ENCODE measurements at regions not wholly inside any gene's neighbourhood (a gene's known extent, or its start where the extent isn't known, plus 50 kb on each side); places are given as distances from the start of the nearest gene placed in this dataset.

GRCh38 chr13:76638181-76638580 lies 248.0 kb downstream of the KCTD12 start:
- TF ChIP-seq BHLHE40 (IDR thresholded peaks at IDR 0.05; ENCODE audit: borderline replicate concordance) = no peak
- TF ChIP-seq, protein P1, sequence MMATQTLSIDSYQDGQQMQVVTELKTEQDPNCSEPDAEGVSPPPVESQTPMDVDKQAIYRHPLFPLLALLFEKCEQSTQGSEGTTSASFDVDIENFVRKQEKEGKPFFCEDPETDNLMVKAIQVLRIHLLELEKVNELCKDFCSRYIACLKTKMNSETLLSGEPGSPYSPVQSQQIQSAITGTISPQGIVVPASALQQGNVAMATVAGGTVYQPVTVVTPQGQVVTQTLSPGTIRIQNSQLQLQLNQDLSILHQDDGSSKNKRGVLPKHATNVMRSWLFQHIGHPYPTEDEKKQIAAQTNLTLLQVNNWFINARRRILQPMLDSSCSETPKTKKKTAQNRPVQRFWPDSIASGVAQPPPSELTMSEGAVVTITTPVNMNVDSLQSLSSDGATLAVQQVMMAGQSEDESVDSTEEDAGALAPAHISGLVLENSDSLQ (IDR thresholded peaks at IDR 0.05) = no peak
- TF ChIP-seq SUZ12 (IDR thresholded peaks at IDR 0.05) = no peak
- TF ChIP-seq L3MBTL2 (conservative IDR thresholded peaks at IDR 0.05) = no peak
- ChIA-PET CTCF (no interaction called here), POLR2A (no interaction called here)
- no peak for DNase-seq (ENCODE audit: extremely low spot score)

DNA sequence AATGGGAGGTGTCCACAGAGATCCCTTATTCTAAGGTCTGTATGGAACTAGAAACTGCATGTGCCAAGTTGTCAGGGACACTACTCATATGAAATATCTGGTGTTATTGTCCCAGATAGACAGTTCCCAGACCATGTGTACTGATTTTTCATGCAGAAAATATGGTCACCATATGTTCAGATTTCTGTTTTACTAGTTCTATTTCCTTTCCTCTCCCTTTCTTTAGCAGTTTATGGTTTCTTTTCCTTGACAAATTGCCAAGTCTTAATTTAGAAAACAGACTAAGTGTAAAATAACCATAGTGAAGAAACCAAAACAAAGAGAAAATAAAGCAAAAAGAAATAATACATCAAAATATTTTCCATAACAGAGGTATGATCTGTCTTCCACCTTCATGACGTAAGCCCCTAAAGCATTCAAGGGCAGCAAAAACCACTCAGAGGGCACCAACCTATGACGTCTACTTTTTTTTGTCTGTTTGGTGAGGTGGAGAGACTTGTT lies 248.5 kb downstream of the KCTD12 start:
- ChIA-PET POLR2A (no interaction called here), CTCF (no interaction called here)
- DNase-seq (ENCODE audit: extremely low spot score) = no peak
- TF ChIP-seq FOXM1 (IDR thresholded peaks at IDR 0.05; ENCODE audit: borderline replicate concordance) (no peak), SP1 (IDR thresholded peaks at IDR 0.05) (no peak), SUZ12 (IDR thresholded peaks at IDR 0.05) (no peak), ELF4 (IDR thresholded peaks at IDR 0.05) (no peak), HDGF (IDR thresholded peaks at IDR 0.05; ENCODE audit: borderline replicate concordance) (no peak), ARNT (IDR thresholded peaks at IDR 0.05) (no peak), L3MBTL2 (conservative IDR thresholded peaks at IDR 0.05) (no peak), BHLHE40 (IDR thresholded peaks at IDR 0.05; ENCODE audit: borderline replicate concordance) (no peak), FOXA1 (IDR thresholded peaks at IDR 0.05) (no peak), NFRKB (IDR thresholded peaks at IDR 0.05) (no peak), CTBP1 (IDR thresholded peaks at IDR 0.05; ENCODE audit: borderline replicate concordance) (no peak), ZNF384 (IDR thresholded peaks at IDR 0.05) (no peak)
- TF ChIP-seq, protein P1 (IDR thresholded peaks at IDR 0.05) = no peak

GRCh38 chr13:76636829-76637228 lies 249.4 kb downstream of the KCTD12 start:
- TF ChIP-seq HDGF (IDR thresholded peaks at IDR 0.05; ENCODE audit: borderline replicate concordance) (no peak), FOXK2 (IDR thresholded peaks at IDR 0.05) (no peak), SP1 (IDR thresholded peaks at IDR 0.05) (no peak), FOXA1 (IDR thresholded peaks at IDR 0.05) (no peak), BHLHE40 (IDR thresholded peaks at IDR 0.05; ENCODE audit: borderline replicate concordance) (no peak), ELF4 (IDR thresholded peaks at IDR 0.05) (no peak), FOXM1 (IDR thresholded peaks at IDR 0.05; ENCODE audit: borderline replicate concordance) (no peak), L3MBTL2 (conservative IDR thresholded peaks at IDR 0.05) (no peak), ZNF384 (IDR thresholded peaks at IDR 0.05) (no peak), TARDBP (IDR thresholded peaks at IDR 0.05) (no peak), ARNT (IDR thresholded peaks at IDR 0.05) (no peak), CTBP1 (IDR thresholded peaks at IDR 0.05; ENCODE audit: borderline replicate concordance) (no peak)
- TF ChIP-seq, protein P1 (IDR thresholded peaks at IDR 0.05) = no peak
- DNase-seq (ENCODE audit: extremely low spot score) = no peak
- CTCF ChIA-PET = no interaction called here
- POLR2A ChIA-PET = interaction anchor here (0.8 kb wide), 1 partner anchor 16 kb away, joined by 3 read pairs; no protein-coding TSS in a partner anchor

GRCh38 chr13:76635232-76636230 lies 250.7 kb downstream of the KCTD12 start:
- DNase-seq (ENCODE audit: extremely low spot score) = no peak
- ChIA-PET CTCF (interaction anchor here (0.6 kb wide), 1 partner anchor 38 kb away, joined by 4 read pairs; no protein-coding TSS in a partner anchor), POLR2A (no interaction called here)

GRCh38 chr13:76634431-76635191 lies 251.6 kb downstream of the KCTD12 start:
- DNase-seq (ENCODE audit: extremely low spot score) = no peak
- POLR2A ChIA-PET = no interaction called here

More at GRCh38 chr13:76635232-76636230, 250.7 kb downstream of the KCTD12 start:
- TF ChIP-seq ZNF384 (IDR thresholded peaks at IDR 0.05) (no peak), LEF1 (IDR thresholded peaks at IDR 0.05; ENCODE audit: borderline replicate concordance) (no peak), FOXM1 (IDR thresholded peaks at IDR 0.05; ENCODE audit: borderline replicate concordance) (no peak), SUZ12 (IDR thresholded peaks at IDR 0.05) (no peak), TARDBP (IDR thresholded peaks at IDR 0.05) (no peak)
- TF ChIP-seq, protein P1 (IDR thresholded peaks at IDR 0.05) = no peak

More at GRCh38 chr13:76634431-76635191, 251.6 kb downstream of the KCTD12 start:
- no peak for TF ChIP-seq CTBP1 (IDR thresholded peaks at IDR 0.05; ENCODE audit: borderline replicate concordance)
- TF ChIP-seq, protein P1 (IDR thresholded peaks at IDR 0.05) = no peak
- no peak for TF ChIP-seq SUZ12 (IDR thresholded peaks at IDR 0.05)
- no peak for TF ChIP-seq L3MBTL2 (conservative IDR thresholded peaks at IDR 0.05)
- TF ChIP-seq NFRKB (IDR thresholded peaks at IDR 0.05) = no peak
- TF ChIP-seq SP1 (IDR thresholded peaks at IDR 0.05) = no peak
- TF ChIP-seq TARDBP (IDR thresholded peaks at IDR 0.05) = no peak
- no peak for TF ChIP-seq FOXK2 (IDR thresholded peaks at IDR 0.05)
- no peak for TF ChIP-seq LEF1 (IDR thresholded peaks at IDR 0.05; ENCODE audit: borderline replicate concordance)
- TF ChIP-seq HDGF (IDR thresholded peaks at IDR 0.05; ENCODE audit: borderline replicate concordance) = no peak
- no peak for TF ChIP-seq BHLHE40 (IDR thresholded peaks at IDR 0.05; ENCODE audit: borderline replicate concordance)
- no peak for TF ChIP-seq ELF4 (IDR thresholded peaks at IDR 0.05)
- CTCF ChIA-PET = no interaction called here

Data from HEK293T (cell line).